Left cardiac atrium (tissue), 4 donors: ENCODE measurements at regions not wholly inside any gene's neighbourhood (a gene's known extent, or its start where the extent isn't known, plus 50 kb on each side); places are given as distances from the start of the nearest gene placed in this dataset.
"Not testable (repeated sequence)": the region's sequence is repeated elsewhere in the genome, so short reads cannot be mapped to it uniquely, and the experiment has no call there.

Source experiments
- ATAC-seq, 2 donors: fragments of 200-7000 bp; cut with Tn5 transposase; one replicate each; pipeline ENCODE4 v1.9.1; 2020; ENCODE audit warnings: mild to moderate bottlenecking in 2 of 2, moderate library complexity in 2 of 2
- DNase-seq: peaks from one replicate; pipeline ENCODE4 v3.0.0-alpha.2; 2020
- intact Hi-C, 2 donors: fragments of 100-400 bp; cut with DNase I; formaldehyde crosslinking; loops; one replicate each; pipeline versions ENCODE4 v1.14.1 to v1.15.1; 2022 to 2023
- donor health status: DM: no; HTN: yes; CAD: no.
- donor health status: DM: no; HTN: yes; CAD: no; lungs with severe emphysema.
- donor health status: DM: yes; HTN: yes; CAD: no.
- donor health status: Dilated cardiomyopathy.

DNA sequence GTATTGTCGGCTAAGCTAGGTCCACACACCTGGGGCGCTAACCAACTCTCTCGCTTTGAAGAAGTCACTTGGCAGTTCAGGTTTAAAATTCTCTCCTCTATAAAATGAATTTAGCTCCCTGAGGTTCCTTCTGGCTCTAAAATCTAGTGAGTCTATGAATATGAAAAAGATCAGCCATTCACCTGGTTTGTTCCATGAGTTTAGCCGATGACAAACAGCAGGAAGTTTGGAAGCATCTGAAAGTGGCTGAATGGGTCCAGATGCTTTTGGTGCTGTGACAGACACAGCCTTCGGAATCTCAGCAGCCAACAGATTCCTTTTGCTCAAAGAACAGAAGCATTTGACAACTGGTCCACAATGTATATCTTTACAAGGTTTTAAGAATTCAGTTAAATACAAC is 73.4 kb upstream of the FOXN3 start:
- ATAC-seq (no peak), DNase-seq (no peak)
- intact Hi-C loops: no loop called here

DNA sequence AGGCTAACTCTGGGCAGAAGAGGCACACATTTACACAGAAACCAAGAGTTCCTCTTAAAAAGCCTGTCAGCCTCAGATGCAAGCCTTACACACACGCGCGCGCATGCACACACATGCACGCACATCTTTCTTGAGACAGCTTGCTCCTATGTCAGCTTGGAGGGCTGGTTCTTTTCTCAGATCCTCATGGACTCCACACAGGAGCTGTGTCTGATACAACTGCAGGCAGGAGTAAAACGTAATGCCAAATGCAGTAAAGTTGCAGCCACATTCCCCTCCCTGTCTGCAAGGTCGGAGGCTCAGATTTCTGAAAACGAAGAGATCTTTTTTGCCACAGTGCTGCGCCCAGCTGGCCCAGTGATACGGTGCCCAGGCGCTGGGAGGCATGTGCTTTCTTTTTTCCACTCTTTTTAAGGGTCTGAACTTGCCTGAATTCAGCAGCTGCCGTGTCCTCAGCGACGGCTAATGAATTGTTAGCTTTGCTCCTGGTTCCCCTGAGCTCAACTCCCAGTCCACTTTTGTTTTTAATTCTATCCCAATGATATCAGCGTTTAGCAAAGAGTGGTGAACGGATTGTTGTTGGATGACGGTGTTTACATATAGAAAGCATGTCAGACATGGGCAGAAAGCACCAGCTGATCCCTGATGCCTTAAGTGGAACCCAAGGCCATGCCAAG is 72.9 kb upstream of the FOXN3 start:
- intact Hi-C loops: no loop called here
- no peak for DNase-seq
- ATAC-seq: no peak

DNA sequence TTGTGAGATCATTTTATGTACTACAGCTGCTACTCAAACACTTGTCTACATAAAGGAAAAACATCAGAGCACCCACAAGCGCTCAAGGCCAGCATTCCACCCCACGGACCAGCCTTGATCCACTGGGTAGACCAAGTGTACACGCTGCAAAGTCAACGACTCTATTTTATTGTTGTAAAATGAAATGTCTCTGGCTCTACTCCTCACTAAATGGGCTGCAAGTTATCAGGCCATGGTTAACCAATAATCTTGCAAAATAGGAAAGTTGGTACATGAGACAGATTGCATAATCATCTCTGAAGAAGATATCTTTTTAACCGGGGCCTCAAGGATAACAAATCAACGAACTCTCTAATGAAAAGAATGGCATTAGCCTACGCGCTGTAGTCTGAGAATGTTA is 69.9 kb upstream of the FOXN3 start:
- DNase-seq (no peak), ATAC-seq (peak in 1 of 2 donors; percentile 51)
- intact Hi-C loops: no loop called here

DNA sequence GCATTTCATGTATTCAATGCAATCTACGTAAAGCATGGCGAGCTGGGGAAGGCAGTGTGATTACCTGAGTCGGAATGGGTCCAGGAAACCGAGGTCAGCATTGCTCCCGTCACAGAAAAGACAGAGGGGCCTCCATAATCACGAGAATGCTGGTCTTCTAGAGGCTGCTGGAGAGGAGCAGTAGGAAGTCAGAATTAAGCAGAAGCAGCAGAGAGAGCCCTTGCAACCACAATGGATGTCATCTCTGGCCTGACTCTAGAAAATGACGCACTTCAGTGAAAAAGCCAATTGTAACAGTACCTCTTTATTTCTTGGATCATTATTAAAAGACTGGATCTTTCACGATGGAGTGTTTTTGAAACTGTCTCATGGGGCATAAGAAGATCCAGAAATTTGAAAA is 69.5 kb upstream of the FOXN3 start:
- ATAC-seq: peak; percentile 21 to 47
- intact Hi-C loops: no loop called here

DNA sequence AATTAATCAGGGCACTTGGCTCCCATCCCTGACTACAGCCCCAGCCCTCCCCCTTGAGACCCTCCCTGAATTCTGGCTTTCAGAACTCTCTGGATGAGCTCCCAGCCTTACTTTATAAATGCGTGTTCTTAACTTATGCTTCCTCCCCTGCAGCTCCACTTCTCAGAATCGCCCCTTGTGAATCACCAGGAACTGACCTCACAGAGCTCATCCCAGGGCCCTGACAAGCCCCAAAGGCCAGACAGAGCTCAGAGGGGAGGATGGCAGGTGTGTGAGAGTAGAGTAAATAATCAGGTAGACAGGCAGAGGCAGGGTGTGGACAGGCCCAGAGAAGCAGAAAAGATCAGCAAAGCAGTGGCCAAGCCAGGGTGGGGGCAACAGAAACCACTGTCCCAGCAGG is 68.2 kb upstream of the FOXN3 start:
- DNase-seq (no peak), ATAC-seq (peak in 1 of 2 donors; percentile 22)
- intact Hi-C loops: no loop called here

More for the DNA sequence above, 69.5 kb upstream of the FOXN3 start:
- no peak for DNase-seq

DNA sequence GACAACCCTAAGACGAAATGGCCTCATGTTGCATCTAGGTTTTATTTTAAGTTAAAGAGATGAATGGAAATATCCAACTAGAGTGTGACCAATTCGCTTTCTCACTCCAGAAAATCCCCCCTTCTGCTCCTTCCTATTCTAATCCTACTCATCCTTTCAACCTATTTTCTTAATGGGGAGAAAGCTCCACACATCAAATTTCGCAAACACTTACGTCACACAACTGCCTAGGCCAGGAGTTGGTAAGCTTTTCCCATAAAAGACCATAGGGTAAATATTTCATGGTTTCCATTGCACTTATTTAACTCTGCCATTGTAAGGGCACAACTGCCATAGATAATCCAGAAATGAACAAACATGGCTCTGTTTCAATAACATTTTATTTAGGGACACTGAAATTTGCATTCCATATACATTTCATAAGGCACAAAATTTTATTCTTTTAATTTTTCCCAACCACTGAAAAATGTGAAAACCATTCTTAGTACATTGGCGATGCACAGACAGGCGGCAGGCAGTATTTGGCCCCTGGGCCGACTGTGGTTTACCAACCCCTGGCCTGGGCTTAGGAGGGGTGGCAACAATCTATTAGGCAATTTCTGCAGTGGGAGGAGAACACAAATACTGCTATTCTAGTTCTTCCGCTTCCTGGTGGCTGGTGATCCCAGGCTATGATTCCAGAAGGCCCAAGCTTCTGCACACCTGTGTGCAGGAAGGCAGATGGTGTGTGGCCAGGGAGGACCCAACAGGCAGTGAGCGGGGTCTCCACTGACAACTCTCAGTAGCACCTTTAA is 67.2 kb upstream of the FOXN3 start:
- no peak for DNase-seq
- intact Hi-C loops: no loop called here
- ATAC-seq: peak; percentile 15 to 45

DNA sequence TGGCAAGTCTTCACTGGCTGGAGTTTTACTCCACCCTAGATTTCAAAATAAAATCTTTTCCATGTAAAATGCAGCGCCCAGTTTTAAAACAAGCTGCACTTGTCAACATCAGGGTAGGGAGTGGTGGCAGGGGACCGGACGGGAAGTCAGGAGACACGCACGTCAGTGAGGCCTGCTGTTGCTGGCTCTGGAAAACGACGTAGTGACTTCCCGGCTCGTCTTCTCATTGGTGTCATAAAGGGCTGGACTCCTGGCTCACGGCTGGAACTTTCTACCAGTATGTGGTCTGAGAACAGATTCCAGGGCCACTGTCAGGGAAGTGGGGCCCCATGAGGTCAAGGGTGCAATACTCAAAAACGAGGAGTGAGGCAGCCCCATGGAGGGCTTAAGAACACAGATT is 64.2 kb upstream of the FOXN3 start:
- ATAC-seq: peak; percentile 60 to 65
- intact Hi-C loops: no loop called here
- peak; percentile 73 for DNase-seq

DNA sequence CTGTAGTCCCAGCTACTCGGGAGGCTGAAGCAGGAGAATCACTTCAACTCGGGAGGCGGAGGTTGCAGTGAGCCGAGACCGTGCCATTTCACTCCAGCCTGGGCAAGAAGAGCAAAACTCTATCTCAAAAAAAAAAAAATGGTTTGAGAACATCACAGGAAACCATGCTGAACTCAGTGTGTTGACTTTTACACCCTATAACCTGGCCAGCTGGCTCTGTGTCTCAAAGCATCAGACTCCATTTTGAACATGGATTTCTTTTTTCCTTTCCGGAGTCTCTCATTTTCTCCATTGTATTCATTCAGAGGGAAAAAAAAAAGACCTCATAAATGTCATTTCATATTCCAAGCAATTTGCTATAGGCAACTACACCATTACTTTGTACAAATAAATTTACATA is 63.2 kb upstream of the FOXN3 start:
- no peak for ATAC-seq
- intact Hi-C loops: no loop called here
- DNase-seq: no peak

DNA sequence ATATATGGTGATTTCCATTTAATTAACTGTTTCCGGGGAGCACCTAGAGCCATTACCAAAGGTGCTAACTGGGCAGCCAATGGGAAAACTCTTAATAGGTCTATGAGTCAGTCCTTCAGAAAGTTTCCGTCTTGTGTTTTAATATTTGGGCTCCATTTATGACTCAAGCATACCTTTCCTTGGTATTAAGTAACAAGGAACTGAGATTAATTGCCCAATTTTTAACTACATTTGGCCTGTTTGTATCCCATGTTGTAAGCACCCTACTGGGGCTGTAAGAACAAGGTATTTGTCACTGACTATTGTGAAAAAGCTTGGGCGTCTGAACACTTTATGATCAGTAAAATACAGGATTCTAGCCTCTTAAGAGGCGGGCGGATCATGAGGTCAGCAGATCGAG is 62.8 kb upstream of the FOXN3 start:
- ATAC-seq (no peak), DNase-seq (no peak)
- intact Hi-C loops: no loop called here

DNA sequence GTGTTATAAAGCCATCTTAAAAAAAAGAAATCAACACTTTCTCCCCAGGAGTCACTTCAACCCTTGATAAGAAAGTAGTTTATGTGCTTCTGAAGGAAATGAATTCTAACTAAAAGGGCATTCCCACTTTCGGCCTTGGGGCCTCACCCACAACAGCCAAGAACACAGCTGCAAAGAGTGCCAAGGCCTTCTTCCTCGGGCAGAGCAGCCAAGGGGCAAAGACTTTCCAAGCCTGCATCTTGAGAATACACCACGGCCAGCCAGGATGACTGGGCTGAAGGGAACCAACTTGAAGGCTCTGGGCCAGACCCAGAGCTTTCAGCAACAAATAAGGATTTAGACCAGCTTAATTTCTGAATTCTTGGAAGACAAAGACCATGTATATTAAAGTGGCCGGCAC is 60.4 kb upstream of the FOXN3 start:
- intact Hi-C loops: no loop called here
- DNase-seq (peak; percentile 35), ATAC-seq (peak; percentile 36 to 75)

DNA sequence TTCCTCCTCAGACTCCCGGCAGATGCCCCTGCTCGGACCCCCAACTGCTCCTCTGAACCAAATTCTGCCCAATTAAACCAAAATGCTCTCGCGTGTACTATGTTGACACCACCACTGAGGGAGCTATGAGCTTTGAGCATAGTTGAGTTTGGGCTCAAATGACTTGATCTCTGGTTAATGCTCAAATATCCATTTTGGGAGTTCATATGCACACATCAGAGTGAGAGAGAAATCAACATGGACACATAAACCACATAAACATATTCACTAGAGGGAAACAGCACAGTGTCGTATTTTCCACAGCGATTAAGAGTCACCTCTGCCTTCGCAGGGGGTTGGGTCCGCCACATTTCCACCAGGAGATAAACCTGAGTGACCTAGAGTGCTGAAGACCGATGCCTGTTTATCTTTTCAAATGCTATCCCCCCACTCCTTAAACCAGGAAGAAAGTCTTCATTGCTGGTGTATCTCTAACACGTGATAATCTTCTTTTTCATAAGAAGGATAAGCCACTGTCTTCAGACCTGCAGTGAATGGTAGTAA is 59.4 kb upstream of the FOXN3 start:
- ATAC-seq: no peak
- intact Hi-C loops: no loop called here
- DNase-seq: no peak

DNA sequence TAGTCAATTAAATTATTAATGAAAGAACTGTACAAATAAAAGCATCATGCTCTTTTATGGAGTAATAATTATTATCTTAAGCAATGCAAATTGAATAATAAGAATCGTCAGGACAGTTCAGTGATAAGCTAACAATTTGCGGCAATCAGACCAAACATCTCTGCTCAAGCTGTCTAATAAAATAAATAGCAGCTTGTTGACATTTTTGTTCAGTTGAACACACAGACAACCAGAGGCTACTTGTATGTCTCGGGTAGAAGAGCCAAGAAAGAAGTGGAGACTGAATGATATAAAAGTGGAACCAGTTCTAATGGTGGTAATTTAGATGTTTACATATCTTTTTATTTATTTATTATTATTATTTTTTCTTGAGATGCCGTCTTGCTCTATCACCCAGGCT is 57.4 kb upstream of the FOXN3 start:
- DNase-seq (no peak), ATAC-seq (no peak)
- intact Hi-C loops: no loop called here

DNA sequence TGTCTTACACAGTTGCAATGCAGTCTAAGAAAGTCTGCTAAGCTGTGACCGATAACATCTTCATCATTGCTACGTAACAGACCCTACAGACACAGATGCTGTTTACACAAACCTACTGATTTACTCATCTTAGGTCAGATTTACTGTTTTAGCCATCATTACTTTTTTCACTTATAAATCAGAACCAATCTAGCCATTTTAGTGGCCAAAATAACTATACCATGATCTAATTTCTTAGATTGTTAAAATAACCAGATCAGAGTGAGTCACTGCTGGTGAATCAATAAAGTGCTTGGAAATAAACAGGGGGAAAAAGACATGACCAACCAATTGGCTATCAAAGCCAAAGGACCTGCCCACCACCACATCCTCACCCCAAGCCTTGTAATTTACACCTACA is 57.0 kb upstream of the FOXN3 start:
- no peak for DNase-seq
- peak in 1 of 2 donors; percentile 26 for ATAC-seq
- intact Hi-C loops: no loop called here

DNA sequence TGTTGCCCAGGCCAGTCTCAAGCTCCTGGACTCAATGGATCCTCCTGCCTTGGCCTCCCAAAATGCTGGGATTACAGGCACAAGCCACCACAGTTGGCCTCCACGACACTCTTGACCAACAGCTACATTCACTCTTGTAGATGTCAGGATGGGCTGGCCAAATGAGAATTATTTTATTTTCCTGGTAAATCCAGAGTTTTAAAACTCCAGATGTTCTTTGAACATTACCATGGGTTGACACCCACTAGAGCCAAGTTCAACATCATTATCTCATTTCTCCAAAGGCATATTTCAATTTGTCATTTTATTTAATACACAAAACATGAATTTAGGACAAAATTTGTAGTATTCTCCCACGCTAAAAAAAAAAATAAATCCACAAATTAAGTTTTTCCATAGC is 56.5 kb upstream of the FOXN3 start:
- ATAC-seq (peak in 1 of 2 donors; percentile 42), DNase-seq (no peak)
- intact Hi-C loops: no loop called here

DNA sequence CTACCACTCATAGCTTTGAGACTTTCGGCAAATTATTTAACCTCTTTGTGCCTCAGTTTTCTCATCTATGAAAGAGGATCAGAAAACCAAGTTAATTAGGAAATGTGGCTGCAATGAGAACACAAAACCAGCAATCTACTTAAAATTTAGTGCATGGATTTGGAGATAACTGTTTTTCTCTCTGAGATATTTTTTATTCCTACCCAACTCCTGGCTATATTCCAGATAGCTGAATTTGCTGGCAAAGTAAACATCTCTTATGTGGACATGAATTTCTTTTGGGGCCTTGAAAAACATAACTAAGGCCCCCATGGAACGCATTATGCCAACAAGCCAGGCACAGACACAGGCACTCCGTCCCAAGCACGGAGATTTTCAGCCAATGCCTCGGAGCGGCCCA is 53.4 kb upstream of the FOXN3 start:
- no peak for DNase-seq
- ATAC-seq: no peak
- intact Hi-C loops: no loop called here

DNA sequence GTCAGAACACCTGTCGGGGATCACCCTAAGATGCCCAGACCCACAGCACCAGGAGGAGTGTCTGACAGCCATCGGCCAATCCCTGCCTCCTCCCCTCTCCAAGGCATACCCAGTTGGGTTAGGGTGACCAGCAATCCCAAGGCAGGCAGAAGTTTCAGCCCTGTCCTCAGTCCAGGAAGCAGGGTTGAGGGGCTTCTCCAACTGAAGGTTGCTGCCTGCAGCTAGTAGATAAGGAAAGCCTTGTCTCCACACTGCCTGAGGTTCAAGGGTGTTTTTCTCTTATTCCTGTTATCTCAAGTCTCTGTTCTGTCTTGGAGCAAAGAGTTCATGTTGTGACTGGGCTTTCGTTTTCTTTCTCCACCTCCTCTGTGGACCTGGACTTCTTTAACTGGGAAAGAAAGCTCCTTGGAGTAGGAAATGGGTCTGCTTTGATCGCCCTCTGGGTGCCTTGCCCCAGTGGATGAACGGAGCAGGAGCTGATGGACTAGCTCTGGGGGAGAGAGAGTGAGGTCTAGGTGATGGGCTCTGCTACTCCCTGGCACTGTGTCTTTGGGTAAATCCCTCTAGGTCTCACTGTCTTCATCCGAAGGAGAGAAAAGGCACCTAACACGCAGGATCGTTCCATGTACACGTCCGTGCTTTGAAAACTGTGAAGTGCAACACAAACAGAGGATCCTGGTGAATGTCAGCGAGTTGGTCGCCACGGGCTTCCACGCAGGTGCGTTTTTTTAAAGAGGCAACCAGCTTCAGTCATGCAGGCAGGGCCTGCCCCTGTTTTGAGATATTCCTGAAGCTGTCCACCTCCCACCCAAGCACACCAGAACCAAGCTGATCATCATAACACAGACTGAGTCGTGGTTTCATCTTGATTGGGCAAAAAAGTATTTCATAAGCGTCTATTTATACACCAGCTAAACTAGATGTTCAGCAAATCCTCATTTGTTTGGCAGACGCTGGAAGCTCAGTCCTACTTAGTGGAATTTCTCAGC is 52.5 kb upstream of the FOXN3 start:
- intact Hi-C loops: no loop called here
- no peak for ATAC-seq

DNA sequence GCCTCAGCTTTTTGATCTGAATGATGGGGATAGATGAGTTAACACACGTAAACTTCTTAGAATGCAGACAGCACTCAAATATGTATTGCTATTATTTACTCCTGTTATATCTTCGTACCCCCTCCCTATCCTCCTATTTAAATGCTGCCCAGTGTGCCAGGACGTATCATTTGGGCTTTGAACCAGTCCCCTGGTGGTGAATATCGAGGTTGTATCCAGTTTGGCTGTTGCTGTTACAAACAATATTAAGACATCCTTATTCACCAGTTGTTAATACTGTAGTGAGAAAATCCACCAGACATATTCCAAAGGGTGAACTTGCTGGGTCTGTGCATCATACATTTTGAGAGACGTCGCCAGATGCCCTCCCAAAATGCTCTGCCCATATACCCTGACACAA is 51.5 kb upstream of the FOXN3 start:
- intact Hi-C loops: no loop called here
- DNase-seq (no peak), ATAC-seq (no peak)

More for the DNA sequence above, 52.5 kb upstream of the FOXN3 start:
- DNase-seq: no peak

DNA sequence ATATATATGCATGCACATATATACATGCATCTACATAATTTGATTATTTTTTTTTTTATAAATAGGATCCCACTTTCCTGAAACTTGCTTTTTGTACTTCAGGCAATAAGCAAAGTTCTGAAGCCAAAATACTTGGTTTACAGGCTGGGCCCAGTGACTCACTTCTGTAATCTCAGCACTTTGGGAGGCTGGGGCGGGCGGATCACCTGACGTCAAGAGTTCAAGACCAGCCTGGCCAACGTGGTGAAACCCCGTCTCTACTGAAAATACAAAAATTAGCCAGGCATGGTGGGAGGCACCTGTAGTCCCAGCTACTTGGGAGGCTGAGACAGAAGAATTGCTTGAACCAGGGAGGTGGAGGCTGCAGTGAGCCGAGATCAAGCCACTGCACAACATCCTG is 51.0 kb upstream of the FOXN3 start:
- intact Hi-C loops, DNase-seq: not testable (repeated sequence)

DNA sequence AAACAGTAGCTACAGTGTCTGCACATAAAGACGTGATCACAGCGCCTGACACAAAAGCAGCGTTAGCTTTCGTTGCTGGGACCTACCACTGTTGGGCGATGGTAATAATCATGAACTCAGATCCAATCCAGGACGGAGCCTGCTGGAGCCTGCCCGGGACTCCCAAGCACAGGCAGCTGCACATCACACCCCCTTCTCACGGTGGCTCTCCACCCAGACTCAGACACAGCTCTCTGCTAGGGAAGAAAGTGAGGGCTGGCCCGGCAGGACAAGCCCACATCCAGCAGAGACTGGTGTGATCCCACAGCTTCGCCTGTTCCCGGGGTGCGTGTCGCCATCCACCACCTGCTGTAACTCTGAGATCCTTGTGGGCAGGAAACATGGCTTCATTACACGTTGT is 49.9 kb upstream of the FOXN3 start:
- intact Hi-C loops: no loop called here
- ATAC-seq (peak; percentile 51 to 63), DNase-seq (peak; percentile 59)

More for the DNA sequence above, 51.0 kb upstream of the FOXN3 start:
- ATAC-seq: not testable (repeated sequence)
